ENCODE measurements at regions not wholly inside any gene's neighbourhood (a gene's known extent, or its start where the extent isn't known, plus 50 kb on each side); places are given as distances from the start of the nearest gene placed in this dataset.
"Not testable (repeated sequence)": the region's sequence is repeated elsewhere in the genome, so short reads cannot be mapped to it uniquely, and the experiment has no call there.

DNA sequence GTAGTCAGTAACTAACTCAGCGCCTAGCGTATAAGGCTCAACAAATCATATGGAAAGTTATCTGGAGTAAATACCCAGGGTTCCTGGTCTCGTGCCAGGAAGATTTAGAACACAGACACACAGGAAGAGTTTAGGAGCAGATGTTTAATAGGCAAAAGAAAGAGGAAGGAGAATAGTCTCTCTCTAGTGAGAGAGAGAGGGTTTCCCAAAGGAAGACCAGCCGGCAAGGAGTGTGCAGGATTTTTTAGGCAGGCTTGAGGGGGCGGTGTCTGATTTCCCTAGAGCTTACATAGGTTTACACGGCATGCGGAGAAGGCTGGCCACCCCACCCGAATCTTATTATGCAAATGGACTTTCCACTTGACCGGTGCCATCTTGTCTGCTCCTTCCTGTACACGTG is 284.0 kb upstream of the FRG1 start:
- Histone ChIP-seq H3K4me3 (ENCODE audit: low read depth, low read length) (no peak overlapping the region), H3K4me1 (ENCODE audit: control insufficient read depth, insufficient read depth, low read length) (no peaks in the 10 kb centered on the region), H3K36me3 (ENCODE audit: control insufficient read depth in 2 of 2, insufficient read depth in 1 of 2, low read length in 2 of 2) (no peaks in the 10 kb centered on the region), H3K27ac (ENCODE audit: extremely low read depth, low read depth, low read length) (no peak overlapping the region), H3K9me3 (ENCODE audit: control insufficient read depth, insufficient read depth, low read depth, low read length) (no peaks in the 10 kb centered on the region)
- ChIA-PET POLR2A (no interaction called here), CTCF (no interaction called here)
- TF ChIP-seq ZSCAN16 (tag by site-specific recombination; IDR thresholded peaks at IDR 0.05): no peak
- TF ChIP-seq ZNF555 (tag by site-specific recombination; conservative IDR thresholded peaks at IDR 0.05): no peak
- no peak for TF ChIP-seq ZNF433 (tag by site-specific recombination; IDR thresholded peaks at IDR 0.05; ENCODE audit: low read depth)
- no peak for TF ChIP-seq ZFP41 (tag by site-specific recombination; IDR thresholded peaks at IDR 0.05; ENCODE audit: borderline replicate concordance)
- no peak for TF ChIP-seq ZNF76 (tag by site-specific recombination; IDR thresholded peaks at IDR 0.05; ENCODE audit: borderline replicate concordance, low read depth)
- TF ChIP-seq ZNF48 (tag by site-specific recombination; IDR thresholded peaks at IDR 0.05): no peak
- TF ChIP-seq INSM2 (tag by site-specific recombination; IDR thresholded peaks at IDR 0.05): no peak
- no peak for TF ChIP-seq ZNF510 (tag by site-specific recombination; IDR thresholded peaks at IDR 0.05; ENCODE audit: insufficient replicate concordance)
- no peak for TF ChIP-seq ZNF114 (tag by site-specific recombination; IDR thresholded peaks at IDR 0.05)
- TF ChIP-seq TSHZ1 (tag by site-specific recombination; IDR thresholded peaks at IDR 0.05; ENCODE audit: borderline replicate concordance): no peak
- no peak for TF ChIP-seq HOXD13 (CRISPR knock-in tag; IDR thresholded peaks at IDR 0.05; ENCODE audit: borderline replicate concordance)
- TF ChIP-seq ZNF132 (tag by site-specific recombination; IDR thresholded peaks at IDR 0.05; ENCODE audit: borderline replicate concordance): no peak
- TF ChIP-seq MEIS1 (CRISPR knock-in tag; IDR thresholded peaks at IDR 0.05; ENCODE audit: borderline replicate concordance): no peak
- no peak for TF ChIP-seq KLF1 (tag by site-specific recombination; IDR thresholded peaks at IDR 0.05)
- TF ChIP-seq ZBTB1 (tag by site-specific recombination; IDR thresholded peaks at IDR 0.05): no peak
- no peak for TF ChIP-seq ZNF391 (tag by site-specific recombination; IDR thresholded peaks at IDR 0.05; ENCODE audit: borderline replicate concordance, low read depth)
- no peak for TF ChIP-seq ZBTB6 (tag by site-specific recombination; IDR thresholded peaks at IDR 0.05)
- TF ChIP-seq MZF1 (tag by site-specific recombination; IDR thresholded peaks at IDR 0.05; ENCODE audit: borderline replicate concordance): no peak
- no peak for TF ChIP-seq ZNF214 (tag by site-specific recombination; IDR thresholded peaks at IDR 0.05; ENCODE audit: borderline replicate concordance)

GRCh38 chr4:189658259-189658658 is 282.4 kb upstream of the FRG1 start:
- CTCF ChIA-PET; H3K27ac ChIP-seq (ENCODE audit: extremely low read depth, low read depth, low read length); H3K9me3 ChIP-seq (ENCODE audit: control insufficient read depth, insufficient read depth, low read depth, low read length); H3K36me3 ChIP-seq (ENCODE audit: control insufficient read depth in 2 of 2, insufficient read depth in 1 of 2, low read length in 2 of 2); H3K4me3 ChIP-seq (ENCODE audit: low read depth, low read length); POLR2A ChIA-PET; H3K4me1 ChIP-seq (ENCODE audit: control insufficient read depth, insufficient read depth, low read length): not testable (repeated sequence)

DNA sequence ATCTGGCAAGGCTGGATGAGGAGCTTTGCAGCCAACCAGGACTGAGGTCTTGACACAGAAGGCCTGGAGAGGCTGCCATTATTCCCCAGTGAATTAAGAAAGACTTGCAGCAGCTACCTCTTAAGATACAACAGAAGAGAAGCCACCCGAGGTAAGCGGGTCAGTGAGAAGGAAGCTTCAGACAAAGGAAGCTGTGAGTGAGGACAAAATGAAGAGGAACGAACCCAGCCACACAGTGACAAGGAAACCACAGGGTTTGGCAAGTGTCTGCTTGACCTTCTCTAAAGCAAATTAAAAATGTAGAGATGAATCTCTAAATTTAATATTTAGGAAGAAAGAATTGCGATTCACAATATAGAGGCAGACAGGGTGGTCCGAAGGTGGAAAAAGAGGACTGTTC is 281.8 kb upstream of the FRG1 start:
- H3K4me1 ChIP-seq (ENCODE audit: control insufficient read depth, insufficient read depth, low read length); H3K9me3 ChIP-seq (ENCODE audit: control insufficient read depth, insufficient read depth, low read depth, low read length); POLR2A ChIA-PET; H3K4me3 ChIP-seq (ENCODE audit: low read depth, low read length); H3K27ac ChIP-seq (ENCODE audit: extremely low read depth, low read depth, low read length); H3K36me3 ChIP-seq (ENCODE audit: control insufficient read depth in 2 of 2, insufficient read depth in 1 of 2, low read length in 2 of 2); CTCF ChIA-PET: not testable (repeated sequence)
